GM19324 (cell line): ENCODE measurements at regions not wholly inside any gene's neighbourhood (a gene's known extent, or its start where the extent isn't known, plus 50 kb on each side); places are given as distances from the start of the nearest gene placed in this dataset.

ENCODE experiments used
- ATAC-seq: cut with Tn5 transposase; IDR thresholded peaks from one replicate; pipeline ENCODE4 v1.9.1; 2021; ENCODE audit warnings: mild to moderate bottlenecking, moderate library complexity; ENCODE audit not compliant: unreplicated experiment, low FRiP score

DNA sequence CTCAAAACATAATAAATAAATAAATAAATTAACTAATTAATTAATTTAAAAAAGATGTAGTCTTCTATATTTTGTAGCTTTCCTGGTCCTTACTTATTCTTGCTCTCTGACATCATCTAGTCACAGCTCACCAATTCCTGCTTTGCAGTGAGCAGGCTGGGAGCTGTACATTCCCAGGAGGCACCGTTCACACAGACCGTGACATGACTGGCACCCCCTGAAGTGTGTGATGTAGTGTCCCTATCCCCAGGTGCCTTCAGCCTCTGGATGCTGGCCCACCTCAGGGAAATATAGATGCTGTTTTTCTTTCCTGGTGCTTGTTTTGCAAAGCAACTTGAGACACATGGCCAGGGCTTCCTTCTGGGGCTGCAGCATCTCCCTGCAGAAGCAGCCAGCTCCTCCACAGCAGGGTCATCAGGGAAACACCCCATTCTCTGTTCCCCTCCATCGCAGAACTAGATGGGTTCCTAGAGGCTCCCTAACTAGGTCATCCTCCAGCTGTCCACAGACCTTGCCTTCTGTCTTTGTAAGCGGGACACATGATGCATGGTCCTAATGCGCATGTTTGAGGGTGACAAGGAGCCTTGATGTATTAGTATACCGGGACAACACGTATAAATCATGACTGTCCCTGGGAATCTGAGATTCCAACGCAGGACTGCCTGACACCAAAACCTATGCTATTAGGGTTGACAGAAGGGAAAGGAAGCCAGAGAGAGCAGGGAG lies 76.4 kb downstream of the RHOB start:
- ATAC-seq: no peak

DNA sequence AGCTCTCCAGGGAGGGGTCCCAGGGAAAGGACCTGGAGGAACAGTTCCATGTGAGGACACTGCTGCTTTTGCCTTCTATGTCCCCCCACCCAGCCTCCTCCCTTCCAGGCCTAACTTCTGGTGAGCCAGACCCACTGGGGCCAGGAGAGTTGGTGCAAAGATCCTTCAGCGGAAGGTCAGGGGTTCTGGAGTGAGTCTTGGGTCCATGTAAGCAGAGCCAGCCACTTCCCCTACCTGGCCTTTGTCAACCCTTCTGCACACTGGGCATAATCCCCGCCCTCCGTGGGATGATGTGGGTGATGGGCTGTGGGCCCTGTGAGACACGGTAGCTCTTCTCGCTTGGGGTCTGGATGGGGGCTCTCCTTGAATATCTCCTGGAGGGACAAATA lies 76.9 kb downstream of the RHOB start:
- ATAC-seq: no peak

DNA sequence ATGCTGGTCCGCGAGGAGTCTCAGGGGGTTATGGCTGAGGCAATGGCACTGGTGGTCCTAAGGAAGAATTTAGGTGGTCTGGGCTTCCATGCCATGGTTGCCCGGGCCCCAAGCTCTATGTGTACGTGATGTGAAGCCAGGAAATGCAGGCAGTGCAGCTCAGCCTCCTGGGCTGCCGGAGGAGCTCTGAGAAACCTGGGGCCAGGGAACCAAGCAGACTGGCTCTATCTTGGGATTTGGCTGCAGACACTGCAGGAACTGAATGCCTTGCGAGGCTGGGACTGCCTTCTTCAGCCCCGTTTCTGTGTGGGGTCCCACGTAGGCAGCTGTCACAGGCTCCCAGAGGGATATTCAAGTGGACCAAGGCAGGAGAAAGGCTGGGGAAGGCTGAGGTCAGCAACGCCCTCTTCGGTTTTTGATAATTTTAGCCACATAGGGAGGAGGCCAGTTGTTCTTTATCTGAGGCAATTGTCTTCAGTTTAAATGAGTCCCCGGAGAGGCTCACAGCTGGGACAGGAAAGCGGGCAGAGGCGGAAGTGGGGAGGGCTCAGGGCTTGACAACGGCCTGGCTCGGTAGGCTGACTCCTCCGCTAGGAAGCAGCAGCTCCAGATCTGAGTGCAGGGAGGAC lies 77.7 kb downstream of the RHOB start:
- ATAC-seq: peak; percentile 82

DNA sequence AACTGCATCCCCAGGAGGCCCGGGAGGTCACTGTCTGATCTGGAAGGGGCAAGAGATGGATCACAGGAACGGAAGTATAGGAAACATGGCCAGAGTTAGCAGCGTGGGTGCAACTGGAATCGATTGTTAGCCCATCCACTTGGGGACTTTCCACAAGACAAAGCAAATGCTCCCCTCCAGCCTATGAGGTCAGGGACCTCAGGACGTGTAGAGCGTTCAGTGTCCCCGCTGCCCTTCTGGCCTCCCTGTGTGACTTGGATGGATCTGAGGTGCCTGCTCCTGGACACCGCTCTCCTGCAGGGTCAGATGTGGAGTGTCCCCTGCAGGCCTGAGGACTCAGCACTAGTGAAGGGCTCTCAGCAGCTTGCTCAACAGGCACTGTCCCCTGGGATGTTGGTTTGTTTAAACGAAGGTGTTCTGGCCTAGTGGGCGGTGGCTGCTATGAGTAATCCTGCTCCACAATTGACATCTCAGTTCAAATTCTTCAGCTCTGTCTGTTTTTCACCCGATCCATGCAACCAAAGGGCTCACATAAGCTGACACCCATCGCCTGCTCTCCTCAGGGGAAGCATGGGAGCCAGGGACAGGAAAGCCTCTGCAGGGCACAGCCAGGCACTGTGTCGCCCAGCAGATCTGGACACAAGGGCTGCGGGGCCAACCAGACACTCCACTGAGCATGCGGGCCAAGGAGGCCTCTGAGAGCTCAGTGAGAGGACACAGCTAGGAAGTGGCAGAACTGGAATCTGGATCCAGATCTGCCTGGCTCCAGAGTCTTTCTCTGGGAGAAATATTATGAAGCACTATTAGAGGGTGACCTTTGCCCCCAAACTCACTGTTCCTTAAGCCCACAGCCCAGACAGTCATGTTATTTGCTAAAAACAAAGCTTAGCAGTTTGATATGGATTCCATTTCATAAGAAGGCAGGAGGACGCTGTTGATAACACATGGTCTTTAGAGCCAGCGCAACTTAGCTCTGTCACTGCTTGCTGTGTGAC lies 78.5 kb downstream of the RHOB start:
- ATAC-seq: peak; percentile 53

DNA sequence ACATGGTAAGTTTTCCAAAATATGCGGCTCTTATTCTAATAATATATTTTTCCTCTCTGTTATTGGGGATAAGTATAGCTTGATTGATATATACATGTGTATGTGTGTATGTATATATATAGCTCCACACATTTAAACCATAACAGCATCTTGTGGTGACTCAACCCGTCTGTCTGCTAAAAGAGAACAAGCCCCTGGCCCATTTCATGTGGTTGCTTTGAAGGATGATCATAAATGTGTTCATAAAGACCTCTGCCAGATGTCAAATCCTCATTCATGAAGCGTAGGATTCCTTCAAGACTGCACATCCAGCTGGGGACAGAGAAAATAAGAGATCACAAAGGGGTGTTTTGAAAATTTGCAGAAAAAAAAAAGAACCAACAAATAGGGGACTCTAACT lies 79.3 kb downstream of the RHOB start:
- ATAC-seq: no peak

DNA sequence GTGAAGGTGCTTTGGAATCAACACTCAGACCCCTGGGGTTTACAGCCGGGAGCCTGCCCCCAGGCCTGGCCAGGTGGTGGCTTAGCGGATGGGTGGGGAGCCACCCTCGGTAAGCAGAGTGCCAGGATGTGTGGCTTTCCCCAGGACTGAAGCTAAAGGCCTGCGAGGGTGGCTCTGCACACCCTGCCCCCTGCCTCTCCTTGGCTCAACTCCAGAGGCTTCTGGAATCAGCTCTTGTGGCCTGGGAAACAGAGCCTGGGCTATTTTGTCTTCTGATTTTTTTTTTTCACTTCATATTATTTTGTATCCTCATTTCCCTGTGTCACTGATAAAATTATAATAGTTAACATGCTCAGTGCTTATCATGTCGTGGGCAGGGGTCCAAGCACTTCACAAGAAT lies 79.8 kb downstream of the RHOB start:
- ATAC-seq: no peak

DNA sequence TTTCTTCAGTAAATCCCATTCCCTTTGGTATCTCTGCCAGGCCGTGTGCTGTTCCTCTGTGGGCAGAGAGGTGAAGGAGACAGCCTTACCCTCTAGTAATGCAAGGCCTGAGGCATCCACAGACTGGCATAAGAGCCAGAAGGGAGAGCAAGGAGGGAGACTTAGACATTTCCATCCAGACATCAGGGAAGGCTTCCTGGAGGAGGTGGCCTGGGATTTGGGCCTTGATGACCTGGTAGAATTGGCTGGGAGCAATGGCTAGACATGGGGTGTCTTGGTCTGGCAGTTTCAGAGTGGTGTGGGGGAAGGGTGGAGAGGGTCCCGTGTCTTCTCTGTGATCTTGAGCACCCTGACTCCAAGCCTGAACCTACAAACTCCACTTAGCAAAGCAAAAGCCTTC lies 81.8 kb downstream of the RHOB start:
- no peak for ATAC-seq

DNA sequence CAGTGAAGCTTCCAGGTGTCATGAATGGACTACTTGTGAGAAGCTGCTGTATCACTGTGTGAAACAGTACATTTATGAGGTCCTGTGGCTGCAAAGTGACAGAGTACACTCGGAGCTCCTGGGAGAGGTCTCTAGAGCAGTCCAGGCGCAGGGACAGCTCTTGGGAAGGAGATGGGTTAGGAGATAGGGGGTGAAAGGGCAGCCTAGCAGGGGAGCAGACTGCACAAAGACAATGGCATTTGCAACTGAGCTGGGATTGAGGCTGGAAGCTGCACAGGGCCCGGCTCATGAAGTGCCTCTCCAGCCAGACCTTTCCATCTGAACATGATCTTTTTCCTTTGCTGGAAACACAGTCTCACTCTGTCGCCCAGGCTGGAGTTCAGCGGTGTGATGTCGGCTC lies 83.6 kb downstream of the RHOB start:
- no peak for ATAC-seq

DNA sequence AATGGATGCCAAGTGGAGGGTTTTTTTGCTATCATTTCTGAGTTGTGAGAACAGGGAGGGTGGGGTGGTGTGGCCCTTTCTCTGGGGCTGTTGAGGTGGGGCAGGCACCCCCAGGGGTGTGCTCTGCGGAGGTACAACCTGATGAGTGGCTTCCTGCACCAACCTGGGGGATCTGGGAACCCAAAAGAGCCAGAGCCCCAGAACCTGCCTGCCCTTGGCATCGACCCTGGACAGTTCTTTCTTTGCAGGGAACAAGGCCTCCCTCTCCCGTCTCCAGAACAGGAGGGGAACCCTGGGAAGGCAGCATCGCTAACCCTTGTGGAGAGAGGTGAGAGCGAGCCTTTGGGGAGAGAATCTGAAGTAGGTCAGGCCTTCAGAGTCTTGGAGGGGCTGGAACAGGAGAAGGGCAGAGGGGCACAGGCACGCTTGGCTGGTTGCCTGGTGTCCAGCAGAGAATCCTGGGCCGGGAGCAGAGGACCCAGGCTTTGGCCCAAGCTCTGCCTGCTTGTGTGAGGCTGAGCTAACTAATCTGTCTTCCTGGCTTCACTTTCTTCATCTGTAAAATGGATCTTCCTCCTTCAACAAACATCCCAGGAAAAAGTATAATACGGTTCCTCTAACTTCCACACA lies 84.9 kb downstream of the RHOB start:
- ATAC-seq: no peak

DNA sequence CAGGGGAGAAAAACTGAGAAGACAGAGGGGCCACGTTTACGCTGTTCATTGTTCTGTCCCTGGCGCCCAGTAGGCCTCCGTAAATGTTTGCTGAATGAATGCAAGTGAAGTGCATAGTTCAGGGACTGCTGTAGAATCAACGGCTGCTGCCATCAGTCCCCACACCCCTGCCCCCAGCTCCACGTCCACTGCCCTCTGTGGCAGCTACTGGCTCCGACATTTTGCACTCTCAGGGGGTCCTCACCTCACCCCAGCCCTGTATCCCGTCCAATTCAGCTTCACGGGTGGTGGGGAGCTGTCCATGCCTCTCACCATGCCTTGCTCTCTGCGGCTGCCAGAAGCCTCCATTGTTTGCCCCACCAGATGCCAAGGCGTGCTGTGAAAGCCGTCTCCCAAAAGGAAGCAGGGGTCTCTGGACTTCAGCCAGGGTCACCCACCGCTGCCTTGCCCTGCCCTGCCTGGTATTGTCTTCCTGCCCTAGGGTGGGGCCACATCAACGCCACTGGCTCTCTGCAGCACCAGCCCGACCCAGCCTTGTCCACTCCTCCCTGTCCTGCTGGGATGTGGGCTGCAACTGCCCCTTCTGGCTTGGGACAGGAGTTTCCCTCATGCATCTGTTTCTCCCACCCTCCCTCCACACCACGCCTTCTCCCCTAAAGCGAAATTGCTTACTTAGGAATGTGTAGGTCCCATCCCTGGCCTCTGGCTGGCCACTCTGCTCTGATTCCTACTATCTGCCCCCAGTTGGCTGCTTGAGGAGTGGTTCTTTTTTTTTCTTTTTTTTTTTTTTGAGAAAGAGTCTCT lies 86.0 kb downstream of the RHOB start:
- no peak for ATAC-seq

DNA sequence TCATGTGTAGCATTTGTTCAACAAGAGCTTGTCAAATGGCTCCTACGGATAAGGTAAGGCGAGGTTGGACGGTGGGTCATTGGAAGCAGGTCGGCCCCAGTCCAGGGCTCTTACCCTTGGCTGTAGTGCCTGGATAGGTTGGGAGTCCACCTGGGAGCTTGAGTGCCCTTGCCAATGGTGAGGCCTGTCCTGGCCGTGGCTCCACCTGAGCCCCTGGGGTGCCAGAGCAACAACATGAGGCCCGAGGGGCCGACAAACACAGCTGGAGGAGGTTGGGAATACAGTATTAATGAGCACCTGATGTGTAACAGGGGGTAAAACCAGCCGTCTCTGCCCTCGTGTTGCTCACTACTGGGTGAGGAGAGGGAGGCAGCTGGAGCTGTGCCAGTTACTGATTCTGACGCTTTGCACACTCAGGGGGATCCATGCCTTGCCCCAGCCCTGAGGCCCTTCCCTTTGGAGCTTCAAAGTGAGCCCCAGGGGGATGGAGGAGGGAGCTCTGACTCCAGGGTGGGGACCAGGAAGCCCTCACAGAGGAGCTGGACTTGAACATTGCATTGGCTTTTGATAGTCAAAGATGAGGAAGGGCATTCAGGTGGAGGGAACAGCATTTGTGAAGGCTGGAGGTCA lies 87.2 kb downstream of the RHOB start:
- ATAC-seq: no peak

DNA sequence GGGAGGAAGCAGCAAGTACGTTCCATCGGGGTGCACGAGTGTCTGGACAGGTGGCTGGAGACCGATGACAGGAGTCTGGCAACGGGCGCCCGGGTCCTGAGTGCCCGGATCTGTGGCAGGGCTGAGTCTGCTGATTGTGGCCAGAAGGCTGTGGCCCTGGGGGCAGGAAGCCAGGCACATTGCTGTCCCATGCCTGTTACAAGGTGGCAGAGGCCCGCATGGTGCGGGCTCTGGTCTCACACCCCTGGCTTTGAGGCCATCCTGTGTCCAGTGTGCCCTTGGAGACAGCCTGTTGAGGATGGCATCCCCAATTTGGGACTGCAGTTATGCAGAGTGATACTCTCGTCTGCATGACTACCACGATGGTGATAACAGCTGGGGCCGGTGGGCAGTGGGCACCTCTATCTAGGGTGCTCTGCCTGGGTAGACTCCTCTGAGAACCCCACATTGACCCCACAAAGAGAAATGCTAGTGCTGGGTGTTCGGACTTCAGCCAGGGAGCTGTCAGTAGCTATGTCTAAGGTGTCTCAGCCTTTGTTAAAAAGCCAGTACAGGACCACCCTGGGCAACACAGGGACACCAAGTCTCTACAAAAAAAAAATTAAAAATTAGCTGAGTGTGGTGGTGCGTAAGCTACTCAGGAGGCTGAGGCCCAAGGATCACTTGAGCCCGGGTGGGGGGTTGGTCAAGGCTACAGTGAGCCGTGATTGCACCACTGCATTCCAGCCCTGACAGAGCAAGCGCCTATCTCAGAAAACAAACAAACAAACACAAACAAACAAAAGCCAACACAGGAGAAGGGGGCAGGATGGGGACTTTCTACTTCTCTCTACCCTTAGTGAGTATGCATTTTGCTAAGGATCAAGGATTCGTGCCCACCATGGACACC lies 88.3 kb downstream of the RHOB start:
- ATAC-seq: no peak

DNA sequence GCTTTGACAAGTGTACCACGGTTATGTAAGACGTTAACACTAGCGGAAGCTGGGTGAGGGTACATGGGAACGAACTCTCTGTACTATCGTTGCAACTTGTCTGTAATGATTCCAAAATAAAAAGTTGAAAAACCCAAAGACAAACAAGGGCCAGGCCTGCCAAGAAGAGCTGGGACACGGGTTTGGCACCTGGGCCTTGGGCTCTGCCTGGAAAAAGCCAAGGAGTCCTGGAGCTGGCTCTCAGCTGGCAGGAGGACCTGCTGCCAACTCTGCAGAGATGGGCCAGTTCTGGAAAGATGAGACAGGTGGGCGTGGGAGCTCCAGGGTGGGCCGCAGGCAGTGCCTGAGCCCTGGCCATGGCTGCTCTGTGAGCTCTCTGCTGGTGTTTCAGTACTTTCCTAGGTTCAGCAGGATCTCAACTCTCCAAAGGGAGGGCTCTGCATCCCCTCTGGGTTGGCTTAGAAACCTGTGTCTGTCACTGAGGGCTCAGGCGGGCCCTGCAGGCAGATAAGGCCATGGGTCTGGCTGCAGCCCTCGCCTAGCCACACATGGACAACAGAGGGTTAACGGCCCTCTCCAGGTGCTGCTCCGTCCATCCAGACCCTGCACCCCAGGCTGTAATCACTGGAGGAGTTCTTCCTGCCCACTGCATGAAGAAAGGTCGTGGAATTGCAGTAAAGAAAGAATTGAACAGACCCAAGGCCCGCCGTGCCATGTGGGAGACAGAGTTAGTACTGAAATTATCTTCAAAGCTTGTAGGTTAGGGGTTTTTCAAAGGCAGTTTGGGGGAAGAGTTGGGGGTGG lies 89.9 kb downstream of the RHOB start:
- no peak for ATAC-seq

DNA sequence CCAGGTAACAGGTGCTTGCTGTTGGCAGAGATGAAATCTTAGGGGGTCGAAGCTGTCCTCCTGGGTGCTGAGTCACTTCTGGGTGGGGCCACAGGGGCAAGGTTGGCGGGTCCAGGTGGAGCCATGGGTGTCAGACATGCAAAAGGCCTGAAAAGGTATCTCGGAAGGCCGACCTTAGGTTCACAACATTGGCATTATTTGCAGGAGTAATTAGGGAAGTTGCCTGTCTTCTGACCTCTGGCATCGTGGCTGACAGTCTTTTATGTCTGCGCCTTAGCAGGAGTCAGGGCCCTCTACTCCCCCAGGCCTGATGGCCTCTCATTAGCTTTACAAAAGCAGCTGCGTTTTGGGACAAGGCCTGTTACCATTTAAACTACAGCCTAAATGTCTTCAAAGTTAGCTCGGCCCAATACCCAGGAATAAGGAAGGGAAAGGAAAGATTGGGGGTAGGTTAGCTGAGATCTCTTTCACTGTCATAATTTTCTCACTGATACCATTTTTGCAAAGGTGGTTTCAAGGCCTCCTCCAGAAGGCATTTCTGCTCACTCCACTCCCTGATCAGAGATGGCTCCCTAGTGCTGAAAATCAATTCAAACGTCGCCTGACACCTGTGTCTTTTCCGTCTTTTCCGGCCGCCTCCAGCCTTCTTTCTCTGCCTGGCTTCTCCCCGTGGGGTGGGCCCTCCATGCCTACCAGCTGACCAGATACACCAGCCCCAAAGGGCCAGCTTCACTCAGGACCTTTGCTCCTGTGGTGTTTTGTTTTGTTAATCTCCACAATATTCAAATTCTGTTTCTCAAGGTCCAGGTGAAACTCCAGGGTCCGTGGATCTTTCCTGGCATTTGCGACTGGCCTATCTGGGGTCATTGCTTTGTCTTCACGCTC lies 90.8 kb downstream of the RHOB start:
- ATAC-seq: no peak

DNA sequence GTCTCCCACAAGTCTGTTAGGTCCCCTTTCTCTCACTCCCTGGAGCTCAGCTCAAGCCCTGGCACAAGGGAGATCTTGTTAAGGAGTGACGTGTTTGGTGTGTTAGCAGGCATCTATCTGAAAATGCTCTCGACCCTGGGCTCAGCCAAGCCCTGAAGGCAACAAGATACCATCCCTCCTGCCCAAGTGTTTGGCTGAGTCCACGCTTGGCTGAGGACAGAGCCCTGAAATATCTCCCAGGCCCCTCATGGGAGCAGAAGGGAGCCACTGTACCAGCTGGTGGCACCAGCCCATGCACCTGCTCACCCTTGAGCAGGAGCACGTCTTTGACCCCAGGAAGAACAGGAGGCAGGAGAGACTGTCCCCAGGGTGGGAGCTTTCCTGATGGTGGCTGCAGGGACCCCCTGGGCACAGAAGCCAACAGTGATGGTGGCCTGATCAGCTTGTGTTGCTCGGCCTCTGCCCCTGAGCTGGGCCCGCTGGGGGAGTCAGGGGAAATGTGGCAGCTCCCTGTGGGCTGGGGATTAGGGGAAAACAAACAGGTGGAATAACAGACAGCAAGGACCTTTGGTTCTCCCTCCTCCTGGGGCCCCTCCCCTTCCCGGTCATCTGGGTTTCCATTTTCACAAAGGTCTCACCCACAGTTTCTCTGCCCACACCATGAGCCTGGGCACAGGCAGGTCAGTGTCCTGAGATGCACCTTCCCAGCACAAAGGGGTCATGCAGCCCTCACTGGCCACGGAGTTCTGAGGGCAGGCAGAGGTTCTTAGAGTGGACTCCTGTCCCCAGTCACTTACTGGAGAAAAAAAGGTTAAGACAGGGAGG lies 91.6 kb downstream of the RHOB start:
- ATAC-seq: no peak

DNA sequence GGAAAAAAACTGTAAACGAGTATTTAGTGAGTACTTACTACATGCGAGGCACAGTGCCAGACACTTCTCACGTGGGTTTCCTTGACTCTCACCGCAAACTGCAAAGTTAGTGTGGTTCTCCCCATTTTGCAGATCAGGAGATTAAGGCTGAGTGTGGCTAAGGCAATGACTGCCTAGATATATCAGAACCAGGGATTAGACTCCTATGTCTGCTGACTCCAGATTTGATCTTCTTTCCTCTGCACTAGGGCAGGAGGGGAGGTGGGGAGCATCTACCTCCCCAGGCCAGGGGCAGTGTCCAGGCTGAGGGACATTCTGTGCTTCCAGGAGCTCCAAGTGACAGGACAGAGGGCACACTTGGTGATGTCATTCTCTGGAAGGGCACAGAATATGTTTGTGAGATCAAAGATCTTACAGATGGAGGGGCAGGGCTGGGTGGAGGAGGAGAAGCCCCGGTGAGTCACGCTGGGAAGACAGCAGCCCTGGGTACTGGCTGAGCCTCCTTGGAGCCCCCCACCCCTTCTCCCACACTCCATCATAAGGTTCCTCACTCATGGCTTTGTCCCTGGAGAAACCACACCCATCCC lies 92.4 kb downstream of the RHOB start:
- no peak for ATAC-seq
